ENCODE measurements at regions not wholly inside any gene's neighbourhood (a gene's known extent, or its start where the extent isn't known, plus 50 kb on each side); places are given as distances from the start of the nearest gene placed in this dataset.

DNA sequence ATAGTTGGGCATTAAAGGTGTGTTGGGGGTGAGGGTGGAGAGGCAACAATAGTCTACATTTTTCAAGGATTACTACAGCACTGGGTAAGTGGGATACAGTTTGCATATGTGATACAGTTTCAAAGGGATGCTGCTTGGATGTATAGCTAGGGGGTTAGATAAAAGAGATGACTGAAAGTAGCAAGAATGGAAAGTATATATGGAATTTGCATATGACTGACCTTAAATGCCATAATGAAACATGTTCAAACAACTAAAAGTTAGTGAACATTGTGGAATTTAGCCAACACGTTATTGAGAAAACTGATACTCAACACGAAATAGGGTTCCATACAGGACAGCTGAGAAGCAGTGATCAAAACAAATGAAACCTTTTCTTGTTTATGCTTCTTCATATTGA is 124.8 kb upstream of the CHRM3 start:
- CTCF ChIA-PET = no interaction called here
- Histone ChIP-seq H3K4me3 (ENCODE audit: low read depth, low read length) (no peak overlapping the region), H3K36me3 (ENCODE audit: control insufficient read depth, insufficient read depth, low read length) (no peaks in the 10 kb centered on the region), H3K27me3 (ENCODE audit: control insufficient read depth, insufficient read depth, low read length) (no peaks in the 10 kb centered on the region)
- TF ChIP-seq, protein P1, sequence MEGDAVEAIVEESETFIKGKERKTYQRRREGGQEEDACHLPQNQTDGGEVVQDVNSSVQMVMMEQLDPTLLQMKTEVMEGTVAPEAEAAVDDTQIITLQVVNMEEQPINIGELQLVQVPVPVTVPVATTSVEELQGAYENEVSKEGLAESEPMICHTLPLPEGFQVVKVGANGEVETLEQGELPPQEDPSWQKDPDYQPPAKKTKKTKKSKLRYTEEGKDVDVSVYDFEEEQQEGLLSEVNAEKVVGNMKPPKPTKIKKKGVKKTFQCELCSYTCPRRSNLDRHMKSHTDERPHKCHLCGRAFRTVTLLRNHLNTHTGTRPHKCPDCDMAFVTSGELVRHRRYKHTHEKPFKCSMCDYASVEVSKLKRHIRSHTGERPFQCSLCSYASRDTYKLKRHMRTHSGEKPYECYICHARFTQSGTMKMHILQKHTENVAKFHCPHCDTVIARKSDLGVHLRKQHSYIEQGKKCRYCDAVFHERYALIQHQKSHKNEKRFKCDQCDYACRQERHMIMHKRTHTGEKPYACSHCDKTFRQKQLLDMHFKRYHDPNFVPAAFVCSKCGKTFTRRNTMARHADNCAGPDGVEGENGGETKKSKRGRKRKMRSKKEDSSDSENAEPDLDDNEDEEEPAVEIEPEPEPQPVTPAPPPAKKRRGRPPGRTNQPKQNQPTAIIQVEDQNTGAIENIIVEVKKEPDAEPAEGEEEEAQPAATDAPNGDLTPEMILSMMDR (IDR thresholded peaks at IDR 0.05; ENCODE audit: insufficient read depth, low read depth, low read length) = no peak
- POLR2A ChIA-PET = no interaction called here
- no peak for DNase-seq (ENCODE audit: low read depth)

DNA sequence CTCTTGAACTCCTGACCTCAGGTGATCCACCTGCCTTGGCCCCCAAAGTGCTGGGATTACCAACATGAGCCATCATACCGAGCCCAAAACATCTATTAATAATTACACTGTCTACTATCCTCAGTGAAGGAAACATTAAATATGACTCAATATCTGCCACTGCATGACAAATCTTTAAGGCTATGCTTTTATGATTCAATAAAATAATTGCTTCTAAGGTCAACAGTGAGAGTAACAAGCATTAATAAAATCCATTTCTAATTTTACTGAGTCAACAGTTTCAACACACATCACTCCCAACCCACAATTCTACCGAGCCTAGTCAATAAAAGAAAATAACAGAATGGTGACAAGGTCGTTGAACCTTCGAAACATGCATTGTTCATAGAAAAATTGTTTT is 125.5 kb upstream of the CHRM3 start:
- no peak for DNase-seq (ENCODE audit: low read depth)
- TF ChIP-seq, protein P1 (IDR thresholded peaks at IDR 0.05; ENCODE audit: insufficient read depth, low read depth, low read length) = no peak
- no peaks in the 10 kb centered on the region for H3K36me3 ChIP-seq (ENCODE audit: control insufficient read depth, insufficient read depth, low read length)
- ChIA-PET CTCF (no interaction called here), POLR2A (no interaction called here)
- H3K27me3 ChIP-seq (ENCODE audit: control insufficient read depth, insufficient read depth, low read length) = no peaks in the 10 kb centered on the region
- H3K4me3 ChIP-seq (ENCODE audit: low read depth, low read length) = no peak overlapping the region

DNA sequence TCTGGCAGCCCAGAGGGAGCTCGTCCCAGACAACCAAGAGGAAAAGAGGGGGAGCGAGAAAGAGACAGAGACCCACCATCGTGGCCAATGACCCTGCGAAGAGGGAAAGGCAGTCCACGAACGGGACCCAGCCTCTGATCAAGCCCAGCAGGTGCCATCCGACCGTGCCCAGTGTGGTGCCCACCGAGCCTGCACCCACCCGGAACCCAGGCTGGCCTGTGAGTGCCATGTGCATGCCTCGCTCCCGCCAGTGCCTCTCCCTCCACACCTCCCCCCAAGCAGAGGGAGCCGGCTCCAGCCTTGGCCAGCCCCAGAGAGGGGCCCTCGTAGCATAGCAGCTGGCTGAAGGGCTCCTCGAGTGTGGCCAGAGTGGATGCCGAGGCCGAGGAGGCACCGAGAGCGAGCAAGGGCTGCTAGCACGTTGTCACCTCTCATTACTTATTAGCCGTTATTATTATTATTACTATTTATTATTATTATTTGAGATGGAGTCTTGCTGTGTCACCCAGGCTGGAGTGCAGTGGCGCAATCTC is 130.7 kb upstream of the CHRM3 start:
- CTCF ChIA-PET = no interaction called here
- TF ChIP-seq, protein P1 (IDR thresholded peaks at IDR 0.05; ENCODE audit: insufficient read depth, low read depth, low read length) = no peak

DNA sequence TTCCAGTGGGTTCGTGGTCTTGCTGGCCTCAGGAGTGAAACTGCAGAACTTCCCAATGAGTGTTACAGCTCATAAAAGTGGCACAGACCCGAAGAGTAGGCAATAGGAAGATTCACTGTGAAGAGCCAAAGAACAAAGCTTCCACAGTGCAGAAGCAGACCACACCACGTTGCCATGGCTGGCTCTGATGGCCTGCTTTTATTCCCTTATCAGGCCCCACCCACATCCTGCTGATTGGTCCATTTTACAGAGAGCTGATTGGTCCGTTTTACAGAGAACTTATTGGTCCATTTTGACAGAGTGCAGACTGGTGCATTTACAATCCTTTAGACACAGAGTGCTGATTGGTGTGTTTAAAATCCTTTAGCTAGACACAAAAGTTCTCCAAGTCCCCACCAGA is 131.4 kb upstream of the CHRM3 start:
- TF ChIP-seq, protein P1 (IDR thresholded peaks at IDR 0.05; ENCODE audit: insufficient read depth, low read depth, low read length) = no peak
- ChIA-PET POLR2A (no interaction called here), CTCF (no interaction called here)
- H3K4me3 ChIP-seq (ENCODE audit: low read depth, low read length) = no peak overlapping the region
- no peaks in the 10 kb centered on the region for H3K36me3 ChIP-seq (ENCODE audit: control insufficient read depth, insufficient read depth, low read length)
- H3K27me3 ChIP-seq (ENCODE audit: control insufficient read depth, insufficient read depth, low read length) = no peaks in the 10 kb centered on the region
- DNase-seq (ENCODE audit: low read depth) = no peak

More for the DNA sequence above, 130.7 kb upstream of the CHRM3 start:
- POLR2A ChIA-PET = no interaction called here
- H3K4me3 ChIP-seq (ENCODE audit: low read depth, low read length) = no peak overlapping the region
- no peak for DNase-seq (ENCODE audit: low read depth)
- H3K27me3 ChIP-seq (ENCODE audit: control insufficient read depth, insufficient read depth, low read length) = no peaks in the 10 kb centered on the region
- no peaks in the 10 kb centered on the region for H3K36me3 ChIP-seq (ENCODE audit: control insufficient read depth, insufficient read depth, low read length)

DNA sequence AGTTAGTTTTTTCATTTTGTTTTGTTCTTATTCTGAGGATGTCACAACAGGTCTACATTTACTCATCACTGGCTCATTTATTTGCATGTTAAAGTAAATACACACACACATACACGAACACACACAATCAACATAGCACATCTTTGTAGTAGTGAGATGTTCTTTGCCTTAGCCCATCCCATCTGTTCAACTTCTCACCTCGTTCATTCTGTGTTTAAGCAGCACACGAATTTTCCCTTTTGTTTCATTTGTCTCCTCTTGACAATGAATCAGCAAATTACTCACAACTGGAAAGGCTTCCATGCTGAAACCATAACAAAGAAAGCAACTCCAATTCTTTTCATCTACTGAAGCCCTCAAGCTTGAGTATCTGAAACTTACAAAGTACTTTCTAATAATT is 133.3 kb upstream of the CHRM3 start:
- H3K36me3 ChIP-seq (ENCODE audit: control insufficient read depth, insufficient read depth, low read length) = no peaks in the 10 kb centered on the region
- CTCF ChIA-PET = no interaction called here
- DNase-seq (ENCODE audit: low read depth) = no peak
- TF ChIP-seq, protein P1 (IDR thresholded peaks at IDR 0.05; ENCODE audit: insufficient read depth, low read depth, low read length) = no peak
- POLR2A ChIA-PET = no interaction called here
- H3K27me3 ChIP-seq (ENCODE audit: control insufficient read depth, insufficient read depth, low read length) = no peaks in the 10 kb centered on the region
- no peak overlapping the region for H3K4me3 ChIP-seq (ENCODE audit: low read depth, low read length)

All from BJ (cell line).